ENCODE measurements at regions not wholly inside any gene's neighbourhood (a gene's known extent, or its start where the extent isn't known, plus 50 kb on each side); places are given as distances from the start of the nearest gene placed in this dataset.

DNA sequence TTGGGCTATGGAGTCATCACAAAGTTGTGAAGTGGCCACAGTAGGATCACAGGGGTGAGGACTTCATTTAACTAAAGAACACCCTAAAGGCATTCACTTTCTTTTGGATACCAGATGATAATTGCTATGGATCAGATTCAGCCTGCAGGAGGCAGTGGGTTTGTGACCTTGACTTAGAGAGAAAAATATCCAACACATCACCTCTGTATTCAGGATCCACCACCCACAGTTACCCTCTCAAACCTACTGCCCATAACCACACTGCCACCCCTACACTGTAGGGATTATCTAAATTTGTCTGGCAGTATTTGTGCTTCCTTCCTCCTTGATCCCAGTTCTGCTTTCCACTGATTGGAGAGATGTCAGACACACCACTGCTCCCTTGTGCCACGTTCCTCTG lies 269.4 kb downstream of the MYCN start:
- Histone ChIP-seq H3K27me3 (replicated peaks in 1 of 4; ENCODE audit: control extremely low read depth in 1 of 4, control insufficient read depth in 3 of 4, insufficient read depth in 4 of 4, low read length in 3 of 4) (no peaks in the 10 kb centered on the region), H3K36me3 (replicated peaks in 1 of 2; ENCODE audit: control extremely low read depth in 1 of 2, control insufficient read depth in 1 of 2, extremely low read depth in 1 of 2, insufficient read depth in 2 of 2, low read length in 1 of 2) (no peaks in the 10 kb centered on the region), H3K4me1 (ENCODE audit: control insufficient read depth in 2 of 2, insufficient read depth in 2 of 2, low read length in 2 of 2) (no peaks in the 10 kb centered on the region), H3K27ac (ENCODE audit: low read length in 2 of 2) (no peak overlapping the region), H2AFZ (ENCODE audit: insufficient read depth, low read depth, low read length, poor library complexity, severe bottlenecking) (no peak overlapping the region), H3K79me2 (ENCODE audit: control insufficient read depth, insufficient read depth, low read length) (no peaks in the 10 kb centered on the region), H3K9me3 (ENCODE audit: control extremely low read depth in 1 of 3, control insufficient read depth in 2 of 3, insufficient read depth in 1 of 3, low read length in 2 of 3) (peaks cover 0 to 9% (median 8%) of the 10 kb centered on the region in 3 donors), H3K9ac (ENCODE audit: low read length) (no peak overlapping the region), H3K4me2 (replicated peaks; ENCODE audit: low read depth, low read length, poor library complexity, severe bottlenecking) (no peak overlapping the region), H3K4me3 (ENCODE audit: control extremely low read depth in 1 of 5, extremely low read depth in 1 of 5, insufficient read depth in 1 of 5, low read depth in 2 of 5, low read length in 4 of 5) (no peak overlapping the region), H4K20me1 (ENCODE audit: control insufficient read depth, insufficient read depth, low read length, poor library complexity, severe bottlenecking) (no peaks in the 10 kb centered on the region)
- ChIA-PET CTCF (no interaction called here), POLR2A (no interaction called here)
- H3K4me3 Mint-ChIP-seq, result no peak overlapping the region
- DNase-seq, result no peak
- intact Hi-C loops (cut with micrococcal nuclease), result no loop called here
- TF ChIP-seq, protein P1, sequence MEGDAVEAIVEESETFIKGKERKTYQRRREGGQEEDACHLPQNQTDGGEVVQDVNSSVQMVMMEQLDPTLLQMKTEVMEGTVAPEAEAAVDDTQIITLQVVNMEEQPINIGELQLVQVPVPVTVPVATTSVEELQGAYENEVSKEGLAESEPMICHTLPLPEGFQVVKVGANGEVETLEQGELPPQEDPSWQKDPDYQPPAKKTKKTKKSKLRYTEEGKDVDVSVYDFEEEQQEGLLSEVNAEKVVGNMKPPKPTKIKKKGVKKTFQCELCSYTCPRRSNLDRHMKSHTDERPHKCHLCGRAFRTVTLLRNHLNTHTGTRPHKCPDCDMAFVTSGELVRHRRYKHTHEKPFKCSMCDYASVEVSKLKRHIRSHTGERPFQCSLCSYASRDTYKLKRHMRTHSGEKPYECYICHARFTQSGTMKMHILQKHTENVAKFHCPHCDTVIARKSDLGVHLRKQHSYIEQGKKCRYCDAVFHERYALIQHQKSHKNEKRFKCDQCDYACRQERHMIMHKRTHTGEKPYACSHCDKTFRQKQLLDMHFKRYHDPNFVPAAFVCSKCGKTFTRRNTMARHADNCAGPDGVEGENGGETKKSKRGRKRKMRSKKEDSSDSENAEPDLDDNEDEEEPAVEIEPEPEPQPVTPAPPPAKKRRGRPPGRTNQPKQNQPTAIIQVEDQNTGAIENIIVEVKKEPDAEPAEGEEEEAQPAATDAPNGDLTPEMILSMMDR (IDR thresholded peaks at IDR 0.05), result no peak
- no peak for TF ChIP-seq EZH2 (IDR thresholded peaks at IDR 0.05; ENCODE audit: borderline replicate concordance, insufficient read depth, low read depth, low read length, poor library complexity, severe bottlenecking)
- no peak for ATAC-seq (ENCODE audit: low read depth)
- H3K27me3 Mint-ChIP-seq, result no peaks in the 10 kb centered on the region
- H3K9me3 Mint-ChIP-seq (ENCODE audit: insufficient read depth), result peaks cover 9% of the 10 kb centered on the region
- 9% methylated on average over 1 of the region's 1 CpG for WGBS (ENCODE audit: insufficient coverage)
- no peak overlapping the region for H3K27ac Mint-ChIP-seq
- H3K4me1 Mint-ChIP-seq, result no peaks in the 10 kb centered on the region

DNA sequence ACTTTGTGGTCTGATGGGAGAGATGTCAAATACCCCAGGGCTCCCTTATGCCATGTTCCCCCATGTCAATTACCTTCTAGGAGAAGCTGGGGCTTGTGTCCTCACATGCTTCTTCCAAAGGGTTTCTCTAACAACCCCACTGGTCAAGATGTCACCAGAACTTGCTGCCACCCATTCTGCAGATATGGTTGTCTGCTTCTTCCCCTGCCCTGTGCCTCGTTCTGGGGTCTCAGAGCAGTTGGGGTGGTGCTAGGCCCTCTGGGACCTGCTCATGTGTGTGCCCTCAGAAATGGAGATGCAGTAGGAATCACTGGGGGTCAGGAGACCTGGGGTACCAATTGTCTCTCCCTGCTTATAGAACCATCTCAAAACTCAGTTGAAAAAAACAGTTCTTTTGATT lies 268.6 kb downstream of the MYCN start:
- Histone ChIP-seq H3K79me2 (ENCODE audit: control insufficient read depth, insufficient read depth, low read length) (no peaks in the 10 kb centered on the region), H3K4me2 (replicated peaks; ENCODE audit: low read depth, low read length, poor library complexity, severe bottlenecking) (no peak overlapping the region), H3K4me3 (ENCODE audit: control extremely low read depth in 1 of 5, extremely low read depth in 1 of 5, insufficient read depth in 1 of 5, low read depth in 2 of 5, low read length in 4 of 5) (no peak overlapping the region), H4K20me1 (ENCODE audit: control insufficient read depth, insufficient read depth, low read length, poor library complexity, severe bottlenecking) (no peaks in the 10 kb centered on the region), H3K9ac (ENCODE audit: low read length) (no peak overlapping the region), H3K27me3 (replicated peaks in 1 of 4; ENCODE audit: control extremely low read depth in 1 of 4, control insufficient read depth in 3 of 4, insufficient read depth in 4 of 4, low read length in 3 of 4) (no peaks in the 10 kb centered on the region), H2AFZ (ENCODE audit: insufficient read depth, low read depth, low read length, poor library complexity, severe bottlenecking) (no peak overlapping the region), H3K36me3 (replicated peaks in 1 of 2; ENCODE audit: control extremely low read depth in 1 of 2, control insufficient read depth in 1 of 2, extremely low read depth in 1 of 2, insufficient read depth in 2 of 2, low read length in 1 of 2) (no peaks in the 10 kb centered on the region), H3K4me1 (ENCODE audit: control insufficient read depth in 2 of 2, insufficient read depth in 2 of 2, low read length in 2 of 2) (no peaks in the 10 kb centered on the region), H3K27ac (ENCODE audit: low read length in 2 of 2) (no peak overlapping the region), H3K9me3 (ENCODE audit: control extremely low read depth in 1 of 3, control insufficient read depth in 2 of 3, insufficient read depth in 1 of 3, low read length in 2 of 3) (peaks cover 0 to 12% (median 8%) of the 10 kb centered on the region in 3 donors)
- Mint-ChIP-seq H3K27ac (no peak overlapping the region), H3K27me3 (no peaks in the 10 kb centered on the region), H3K9me3 (ENCODE audit: insufficient read depth) (peaks cover 9% of the 10 kb centered on the region), H3K4me1 (no peaks in the 10 kb centered on the region), H3K4me3 (no peak overlapping the region)
- ATAC-seq (ENCODE audit: low read depth) (no peak), DNase-seq (no peak)
- ChIA-PET POLR2A (no interaction called here), CTCF (no interaction called here)
- no peak for TF ChIP-seq EZH2 (IDR thresholded peaks at IDR 0.05; ENCODE audit: borderline replicate concordance, insufficient read depth, low read depth, low read length, poor library complexity, severe bottlenecking)
- TF ChIP-seq, protein P1 (IDR thresholded peaks at IDR 0.05), result no peak
- intact Hi-C loops (cut with micrococcal nuclease), result no loop called here
- WGBS (ENCODE audit: insufficient coverage), result no CpG with 5 or more reads among the region's 1 CpG

Data from B cell (primary cell).